ENCODE measurements at regions not wholly inside any gene's neighbourhood (a gene's known extent, or its start where the extent isn't known, plus 50 kb on each side); places are given as distances from the start of the nearest gene placed in this dataset.

DNA sequence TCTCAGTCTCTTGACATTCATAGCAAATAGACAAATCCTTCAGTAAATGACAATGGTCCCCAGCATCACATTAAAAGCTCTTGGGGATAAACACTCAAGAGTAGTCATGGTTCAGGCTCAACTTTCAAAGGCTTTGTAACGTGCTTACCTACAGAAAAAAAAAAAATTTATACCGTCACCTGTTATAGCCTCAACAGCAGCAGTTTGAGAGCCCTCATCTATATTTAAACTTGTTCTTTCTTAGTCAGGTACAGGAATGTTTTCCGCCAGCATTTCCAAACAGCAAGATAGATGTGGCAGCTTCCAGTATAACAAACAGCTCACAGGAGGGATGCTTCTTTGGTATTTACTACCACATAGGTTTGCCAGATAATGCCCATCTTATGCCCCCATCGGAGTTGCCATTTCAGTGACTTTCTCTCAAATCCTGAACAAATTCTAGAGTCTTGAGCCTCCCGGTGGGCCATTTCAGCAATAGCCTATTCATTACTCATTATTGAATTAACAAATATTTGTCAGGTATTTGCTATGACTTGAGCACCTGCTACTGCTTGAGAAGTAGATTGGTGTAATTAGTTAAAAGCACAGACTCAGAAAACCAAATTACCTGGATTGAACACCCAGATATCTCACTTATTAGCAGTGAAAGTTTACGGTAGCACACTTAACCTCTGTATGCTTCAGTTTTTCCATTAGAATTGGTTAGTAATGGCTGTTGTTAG is 470.0 kb downstream of the EBF1 start:
- Histone ChIP-seq H3K4me3 (replicated peaks; ENCODE audit: insufficient read depth, low read length) (no peak overlapping the region), H3K27ac (replicated peaks) (no peak overlapping the region), H3K27me3 (ENCODE audit: insufficient read depth, poor library complexity, severe bottlenecking) (peaks cover 5% of the 10 kb centered on the region)
- no peak for DNase-seq (ENCODE audit: low read depth in 1 of 2, low spot score in 1 of 2)
- TF ChIP-seq POLR2AphosphoS5 (IDR thresholded peaks at IDR 0.05; ENCODE audit: low read depth) (no peak), GABPA (IDR thresholded peaks at IDR 0.05; ENCODE audit: low read depth) (no peak)

- H3K4me3 ChIP-seq (replicated peaks; ENCODE audit: insufficient read depth, low read length): no peak overlapping the region
- no peak for DNase-seq (ENCODE audit: low read depth in 1 of 2, low spot score in 1 of 2)
- H3K27me3 ChIP-seq (ENCODE audit: insufficient read depth, poor library complexity, severe bottlenecking): peaks cover 1% of the 10 kb centered on the region
- H3K27ac ChIP-seq (replicated peaks): no peak overlapping the region
- no peak for TF ChIP-seq GABPA (IDR thresholded peaks at IDR 0.05; ENCODE audit: low read depth)
- TF ChIP-seq, protein P1, sequence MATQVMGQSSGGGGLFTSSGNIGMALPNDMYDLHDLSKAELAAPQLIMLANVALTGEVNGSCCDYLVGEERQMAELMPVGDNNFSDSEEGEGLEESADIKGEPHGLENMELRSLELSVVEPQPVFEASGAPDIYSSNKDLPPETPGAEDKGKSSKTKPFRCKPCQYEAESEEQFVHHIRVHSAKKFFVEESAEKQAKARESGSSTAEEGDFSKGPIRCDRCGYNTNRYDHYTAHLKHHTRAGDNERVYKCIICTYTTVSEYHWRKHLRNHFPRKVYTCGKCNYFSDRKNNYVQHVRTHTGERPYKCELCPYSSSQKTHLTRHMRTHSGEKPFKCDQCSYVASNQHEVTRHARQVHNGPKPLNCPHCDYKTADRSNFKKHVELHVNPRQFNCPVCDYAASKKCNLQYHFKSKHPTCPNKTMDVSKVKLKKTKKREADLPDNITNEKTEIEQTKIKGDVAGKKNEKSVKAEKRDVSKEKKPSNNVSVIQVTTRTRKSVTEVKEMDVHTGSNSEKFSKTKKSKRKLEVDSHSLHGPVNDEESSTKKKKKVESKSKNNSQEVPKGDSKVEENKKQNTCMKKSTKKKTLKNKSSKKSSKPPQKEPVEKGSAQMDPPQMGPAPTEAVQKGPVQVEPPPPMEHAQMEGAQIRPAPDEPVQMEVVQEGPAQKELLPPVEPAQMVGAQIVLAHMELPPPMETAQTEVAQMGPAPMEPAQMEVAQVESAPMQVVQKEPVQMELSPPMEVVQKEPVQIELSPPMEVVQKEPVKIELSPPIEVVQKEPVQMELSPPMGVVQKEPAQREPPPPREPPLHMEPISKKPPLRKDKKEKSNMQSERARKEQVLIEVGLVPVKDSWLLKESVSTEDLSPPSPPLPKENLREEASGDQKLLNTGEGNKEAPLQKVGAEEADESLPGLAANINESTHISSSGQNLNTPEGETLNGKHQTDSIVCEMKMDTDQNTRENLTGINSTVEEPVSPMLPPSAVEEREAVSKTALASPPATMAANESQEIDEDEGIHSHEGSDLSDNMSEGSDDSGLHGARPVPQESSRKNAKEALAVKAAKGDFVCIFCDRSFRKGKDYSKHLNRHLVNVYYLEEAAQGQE (IDR thresholded peaks at IDR 0.05; ENCODE audit: insufficient replicate concordance, low read depth): no peak
- TF ChIP-seq, protein P2, sequence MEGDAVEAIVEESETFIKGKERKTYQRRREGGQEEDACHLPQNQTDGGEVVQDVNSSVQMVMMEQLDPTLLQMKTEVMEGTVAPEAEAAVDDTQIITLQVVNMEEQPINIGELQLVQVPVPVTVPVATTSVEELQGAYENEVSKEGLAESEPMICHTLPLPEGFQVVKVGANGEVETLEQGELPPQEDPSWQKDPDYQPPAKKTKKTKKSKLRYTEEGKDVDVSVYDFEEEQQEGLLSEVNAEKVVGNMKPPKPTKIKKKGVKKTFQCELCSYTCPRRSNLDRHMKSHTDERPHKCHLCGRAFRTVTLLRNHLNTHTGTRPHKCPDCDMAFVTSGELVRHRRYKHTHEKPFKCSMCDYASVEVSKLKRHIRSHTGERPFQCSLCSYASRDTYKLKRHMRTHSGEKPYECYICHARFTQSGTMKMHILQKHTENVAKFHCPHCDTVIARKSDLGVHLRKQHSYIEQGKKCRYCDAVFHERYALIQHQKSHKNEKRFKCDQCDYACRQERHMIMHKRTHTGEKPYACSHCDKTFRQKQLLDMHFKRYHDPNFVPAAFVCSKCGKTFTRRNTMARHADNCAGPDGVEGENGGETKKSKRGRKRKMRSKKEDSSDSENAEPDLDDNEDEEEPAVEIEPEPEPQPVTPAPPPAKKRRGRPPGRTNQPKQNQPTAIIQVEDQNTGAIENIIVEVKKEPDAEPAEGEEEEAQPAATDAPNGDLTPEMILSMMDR (IDR thresholded peaks at IDR 0.05; ENCODE audit: insufficient read depth, low read length): no peak
- TF ChIP-seq POLR2AphosphoS5 (IDR thresholded peaks at IDR 0.05; ENCODE audit: low read depth): no peak
- no peak for TF ChIP-seq SPI1 (IDR thresholded peaks at IDR 0.05; ENCODE audit: borderline replicate concordance, low read depth)
Observed at GRCh38 chr5:158626718-158627117, 473.0 kb downstream of the EBF1 start.

DNA sequence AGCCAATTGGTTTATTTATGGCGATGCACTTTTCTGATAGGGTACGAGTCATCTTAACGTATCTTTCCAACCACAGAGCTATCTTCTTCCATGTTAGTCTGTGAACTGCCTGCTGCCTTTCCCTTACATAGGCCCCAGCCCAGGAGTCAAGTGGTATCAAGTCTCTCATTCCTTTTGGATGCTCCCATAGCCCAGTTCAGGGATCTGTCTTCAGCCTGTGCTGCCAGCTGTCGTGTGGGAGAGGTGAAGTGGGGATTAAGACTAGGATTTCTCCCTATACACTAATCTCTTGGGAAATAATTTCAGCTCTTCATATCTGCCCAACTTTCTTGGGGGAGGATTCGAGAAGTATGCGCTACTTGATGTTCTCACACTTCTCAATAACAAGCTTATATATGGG is 475.7 kb downstream of the EBF1 start:
- no peak overlapping the region for H3K27ac ChIP-seq (replicated peaks)
- no peak overlapping the region for H3K4me3 ChIP-seq (replicated peaks; ENCODE audit: insufficient read depth, low read length)
- DNase-seq (ENCODE audit: low read depth in 1 of 2, low spot score in 1 of 2): no peak
- TF ChIP-seq GABPA (IDR thresholded peaks at IDR 0.05; ENCODE audit: low read depth) (no peak), POLR2AphosphoS5 (IDR thresholded peaks at IDR 0.05; ENCODE audit: low read depth) (no peak), SPI1 (IDR thresholded peaks at IDR 0.05; ENCODE audit: borderline replicate concordance, low read depth) (no peak)
- TF ChIP-seq, protein P1 (IDR thresholded peaks at IDR 0.05; ENCODE audit: insufficient replicate concordance, low read depth): no peak
- TF ChIP-seq, protein P2 (IDR thresholded peaks at IDR 0.05; ENCODE audit: insufficient read depth, low read length): no peak
- peaks cover 5% of the 10 kb centered on the region for H3K27me3 ChIP-seq (ENCODE audit: insufficient read depth, poor library complexity, severe bottlenecking)

DNA sequence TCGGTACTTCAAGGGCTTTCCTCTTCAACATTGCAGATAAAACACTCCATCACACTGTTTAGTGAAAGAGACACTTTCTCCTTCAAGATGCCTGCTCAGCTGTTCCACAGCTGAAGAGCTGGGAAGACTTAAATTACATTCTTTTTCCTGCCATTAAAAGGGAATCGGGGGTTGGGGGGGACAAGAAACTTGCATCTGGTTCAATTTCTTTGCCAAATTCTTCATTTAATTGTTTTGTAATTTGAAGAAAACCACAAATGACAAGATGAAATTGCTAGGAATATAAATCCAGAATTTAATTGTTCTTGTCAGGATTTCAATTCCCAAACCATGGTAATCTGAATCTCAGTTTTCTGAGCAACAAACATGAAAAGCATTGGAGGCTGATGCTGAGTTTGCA is 478.3 kb downstream of the EBF1 start:
- H3K27ac ChIP-seq (replicated peaks): no peak overlapping the region
- peaks cover 5% of the 10 kb centered on the region for H3K27me3 ChIP-seq (ENCODE audit: insufficient read depth, poor library complexity, severe bottlenecking)
- DNase-seq (ENCODE audit: low read depth in 1 of 2, low spot score in 1 of 2): no peak
- no peak overlapping the region for H3K4me3 ChIP-seq (replicated peaks; ENCODE audit: insufficient read depth, low read length)
- TF ChIP-seq GABPA (IDR thresholded peaks at IDR 0.05; ENCODE audit: low read depth): no peak
- TF ChIP-seq, protein P1 (IDR thresholded peaks at IDR 0.05; ENCODE audit: insufficient replicate concordance, low read depth): no peak
- TF ChIP-seq POLR2AphosphoS5 (IDR thresholded peaks at IDR 0.05; ENCODE audit: low read depth): no peak
- TF ChIP-seq, protein P2 (IDR thresholded peaks at IDR 0.05; ENCODE audit: insufficient read depth, low read length): no peak
- TF ChIP-seq SPI1 (IDR thresholded peaks at IDR 0.05; ENCODE audit: borderline replicate concordance, low read depth): no peak

Data from HL-60 (cell line).